GM12878 (cell line): ENCODE measurements at regions not wholly inside any gene's neighbourhood (a gene's known extent, or its start where the extent isn't known, plus 50 kb on each side); places are given as distances from the start of the nearest gene placed in this dataset.

Experiments
- ATAC-seq: fragments of 200-7000 bp; cut with Tn5 transposase; 3 replicates; pipeline ENCODE4 v1.9.1; 2020; ENCODE audit warnings: mild to moderate bottlenecking, moderate library complexity
- BruUV-seq: library from RNA; stranded (reverse); fragments of 400-500 nt; replicated peaks from 2 replicates; lab custom pipeline; 2021; lab: Mats Ljungman, UMichigan
- CTCF ChIA-PET: fragments of 300-600 bp; sonication (Branson Sonifier 250); formaldehyde crosslinking; extraction: SDS; loops from one replicate; lab custom pipeline; 2021; ENCODE audit warnings: inconsistent platforms; lab: Yijun Ruan, JAX
- POLR2A ChIA-PET: fragments of 350-600 bp; formaldehyde crosslinking; extraction: SDS; loops from one replicate; lab custom pipeline; 2021; ENCODE audit warnings: inconsistent platforms; lab: Charles Lee
- RAD21 ChIA-PET: fragments of 300-600 bp; sonication (Branson Sonifier 250); formaldehyde crosslinking; loops from one replicate; lab custom pipeline; 2023; ENCODE audit warnings: antibody characterized with exemption; ENCODE audit not compliant: unreplicated experiment; lab: Charles Lee
- SMC1A ChIA-PET: fragments of 300-600 bp; sonication (Branson Sonifier 250); formaldehyde crosslinking; loops from one replicate; lab custom pipeline; 2023; ENCODE audit not compliant: unreplicated experiment, uncharacterized antibody; lab: Charles Lee
- DNase-seq: peaks from one replicate; pipeline ENCODE4 v3.0.0-alpha.2; 2011; ENCODE audit warnings: low read depth, low spot score
- FAIRE-seq: peaks from 3 replicates; lab custom pipeline; 2011; peaks lifted over from hg19 to GRCh38; lab: Jason Lieb, UNC
- H2AFZ ChIP-seq: 2 replicates; pipeline ENCODE4 v1.6.0; 2011; ENCODE audit warnings: low read depth, low read length, control low read depth; ENCODE audit not compliant: control insufficient read depth
- H3K27ac ChIP-seq: 2 replicates; pipeline ENCODE4 v1.5.1; 2011; ENCODE audit warnings: control low read depth; ENCODE audit not compliant: control insufficient read depth, insufficient read depth
- H3K27me3 ChIP-seq, 2 experiments: replicated peaks in 1 of 2; 2 replicates each; pipeline versions ENCODE4 v1.6.0 to v1.6.1; 2011; ENCODE audit warnings: low read length in 1 of 2; ENCODE audit not compliant: control insufficient read depth in 2 of 2, insufficient read depth in 2 of 2
- H3K36me3 ChIP-seq, 2 experiments: 2 replicates each; pipeline ENCODE4 v1.5.1; 2011; ENCODE audit warnings: low read length in 1 of 2; ENCODE audit not compliant: control insufficient read depth in 2 of 2, insufficient read depth in 2 of 2
- H3K4me1 ChIP-seq: 2 replicates; pipeline ENCODE4 v1.6.1; 2011; ENCODE audit warnings: mild to moderate bottlenecking, low read length, moderate library complexity, mixed read lengths; ENCODE audit not compliant: control insufficient read depth, insufficient read depth
- H3K4me2 ChIP-seq: 2 replicates; pipeline ENCODE4 v1.6.0; 2011; ENCODE audit warnings: control low read depth; ENCODE audit not compliant: control insufficient read depth, insufficient read depth
- H3K4me3 ChIP-seq: fragments of 200-600 bp; sonication (generic); 2 replicates; pipeline ENCODE4 v1.5.1; 2016
- H3K79me2 ChIP-seq: 2 replicates; pipeline ENCODE4 v1.6.0; 2011; ENCODE audit warnings: low read length; ENCODE audit not compliant: control insufficient read depth, insufficient read depth
- H3K9ac ChIP-seq: 2 replicates; pipeline ENCODE4 v1.8.0; 2011; ENCODE audit warnings: low read length, control low read depth, mixed read lengths; ENCODE audit not compliant: control insufficient read depth, insufficient read depth
- H3K9me3 ChIP-seq: replicated peaks from 3 replicates; pipeline ENCODE4 v1.5.1; 2011; ENCODE audit warnings: mild to moderate bottlenecking, low read length; ENCODE audit not compliant: control insufficient read depth, insufficient read depth
- H4K20me1 ChIP-seq: 2 replicates; pipeline ENCODE4 v1.6.0; 2011; ENCODE audit not compliant: control insufficient read depth, insufficient read depth
- BACH1 ChIP-seq: fragments of 450-650 bp; IDR thresholded peaks from 2 replicates; pipeline ENCODE4 v1.6.1; 2017; ENCODE audit warnings: mild to moderate bottlenecking, borderline replicate concordance
- BRCA1 ChIP-seq: IDR thresholded peaks from 2 replicates; pipeline ENCODE4 v1.6.1; 2011; ENCODE audit warnings: low read depth, low read length, improper control_type of control experiment
- JUNB ChIP-seq: IDR thresholded peaks from 2 replicates; pipeline ENCODE4 v1.6.1; 2016; ENCODE audit warnings: antibody characterized with exemption, mild to moderate bottlenecking
- MEF2A ChIP-seq: IDR thresholded peaks from 2 replicates; pipeline ENCODE4 v1.6.1; 2011; ENCODE audit warnings: low read depth, mild to moderate bottlenecking, low read length, moderate library complexity; ENCODE audit not compliant: insufficient read depth
- NBN ChIP-seq: fragments of 450-650 bp; IDR thresholded peaks from 2 replicates; pipeline ENCODE4 v1.6.1; 2016
- NRF1 ChIP-seq: conservative IDR thresholded peaks from 2 replicates; pipeline ENCODE4 v1.6.1; 2011; ENCODE audit warnings: mild to moderate bottlenecking, low read depth, low read length, improper control_type of control experiment
- RAD51 ChIP-seq: fragments of 450-650 bp; IDR thresholded peaks from 2 replicates; pipeline ENCODE4 v1.6.1; 2016; ENCODE audit warnings: moderate library complexity, mild to moderate bottlenecking, inconsistent platforms
- RB1 ChIP-seq: fragments of 450-650 bp; formaldehyde crosslinking; IDR thresholded peaks from 2 replicates; pipeline ENCODE4 v1.6.1; 2017; ENCODE audit warnings: mild to moderate bottlenecking, borderline replicate concordance
- SP1 ChIP-seq: IDR thresholded peaks from one replicate; pipeline ENCODE4 v1.6.1; 2011; ENCODE audit warnings: low read depth, low read length
- TCF12 ChIP-seq: IDR thresholded peaks from 2 replicates; pipeline ENCODE4 v1.6.1; 2011; ENCODE audit warnings: low read depth, mild to moderate bottlenecking, low read length
- YBX1 ChIP-seq: fragments of 450-650 bp; IDR thresholded peaks from 2 replicates; pipeline ENCODE4 v1.6.1; 2016; ENCODE audit warnings: antibody characterized with exemption
- YY1 ChIP-seq: IDR thresholded peaks from 2 replicates; pipeline ENCODE4 v1.6.1; 2011; ENCODE audit warnings: low read depth, mild to moderate bottlenecking, low read length
- ZNF687 ChIP-seq: fragments of 450-650 bp; IDR thresholded peaks from 2 replicates; pipeline ENCODE4 v1.6.1; 2017; ENCODE audit warnings: mild to moderate bottlenecking, moderate library complexity
- WGBS: methylation state at CpG from one replicate; pipeline ENCODE4 v1.1.6; 2016; ENCODE audit warnings: low lambda C conversion rate; ENCODE audit not compliant: insufficient replicate concordance, insufficient coverage; ENCODE audit errors: missing lambda C conversion rate; 5-methylcytosine and 5-hydroxymethylcytosine counted together
- in situ Hi-C: fragments of 300-500 bp; cut with MboI; formaldehyde crosslinking; loops from 9 replicates; pipeline ENCODE4 v1.14.3; 2018; ENCODE audit warnings: mixed read lengths
- intact Hi-C: fragments of 100-400 bp; cut with micrococcal nuclease; formaldehyde crosslinking; loops from one replicate; pipeline ENCODE4 v1.14.2; 2022; ENCODE audit not compliant: unreplicated experiment

GRCh38 chr5:54696931-54697330 is 179.4 kb downstream of the SNX18 start (continued):
- TF ChIP-seq NRF1: no peak
- no peak for TF ChIP-seq NBN
- TF ChIP-seq SP1: no peak
- TF ChIP-seq RAD51: no peak
- TF ChIP-seq BACH1: no peak

GRCh38 chr5:54696346-54696745 is 178.8 kb downstream of the SNX18 start:
- no peak for DNase-seq
- intact Hi-C loops: no loop called here
- ChIA-PET SMC1A (no interaction called here), POLR2A (no interaction called here), CTCF (no interaction called here), RAD21 (no interaction called here)
- ATAC-seq: no peak
- no TSS peak for BruUV-seq
- H3K27me3 ChIP-seq: peaks cover 0 to 3% of the 10 kb centered on the region in 2 experiments; a peak in 1 of 4 replicates
- in situ Hi-C loops: no loop called here
- H2AFZ ChIP-seq: no peak overlapping the region
- WGBS: 33% methylated on average over 3 of the region's 3 CpGs
- H4K20me1 ChIP-seq: no peaks in the 10 kb centered on the region
- H3K4me1 ChIP-seq: peaks cover 11% of the 10 kb centered on the region
- H3K9me3 ChIP-seq: no peaks in the 10 kb centered on the region; the same call in 2 of the 3 replicates
- H3K27ac ChIP-seq: no peak overlapping the region
- no peak overlapping the region for H3K9ac ChIP-seq
- H3K36me3 ChIP-seq: no peaks in the 10 kb centered on the region
- no peak for TF ChIP-seq MEF2A
- no peak for TF ChIP-seq RAD51
- TF ChIP-seq JUNB: no peak
- no peak for TF ChIP-seq RB1
- no peak for TF ChIP-seq YY1
- no peak for TF ChIP-seq ZNF687
- TF ChIP-seq BRCA1: no peak
- TF ChIP-seq TCF12: no peak
- no peak for TF ChIP-seq YBX1
- no peak for FAIRE-seq
- H3K4me2 ChIP-seq: no peak overlapping the region
- H3K79me2 ChIP-seq: no peaks in the 10 kb centered on the region
- H3K4me3 ChIP-seq: no peak overlapping the region
